K562 (cell line): ENCODE measurements at regions not wholly inside any gene's neighbourhood (a gene's known extent, or its start where the extent isn't known, plus 50 kb on each side); places are given as distances from the start of the nearest gene placed in this dataset.

Experiments used
- ATAC-seq: fragments of 200-7000 bp; cut with Tn5 transposase; 3 replicates; pipeline ENCODE4 v1.9.1; 2020; ENCODE audit warnings: moderate library complexity
- BruUV-seq: library from RNA; stranded (reverse); fragments of 400-500 nt; replicated peaks from 2 replicates; lab custom pipeline; 2021; lab: Mats Ljungman, UMichigan
- CTCF ChIA-PET: fragments of 300-600 bp; formaldehyde crosslinking; extraction: SDS; loops from one replicate; lab custom pipeline; 2021; ENCODE audit warnings: low intra/inter-chr PET ratio; lab: Yijun Ruan, JAX
- POLR2A ChIA-PET: fragments of 300-600, 350-650 bp; sonication (Branson Sonifier 250); formaldehyde crosslinking; extraction: SDS; loops from one replicate; lab custom pipeline; 2021; ENCODE audit warnings: antibody characterized with exemption, inconsistent platforms; lab: Yijun Ruan, JAX
- DNase-seq, 4 experiments: peaks; one replicate each; pipeline versions ENCODE4 v3.0.0 to v3.0.0-alpha.2; 2011 to 2018; ENCODE audit warnings: low spot score in 3 of 4, mixed read lengths in 3 of 4; ENCODE audit errors: extremely low read depth in 1 of 4
- FAIRE-seq: peaks from 2 replicates; lab custom pipeline; 2011; peaks lifted over from hg19 to GRCh38; lab: Jason Lieb, UNC
- H2AFZ ChIP-seq: 2 replicates; pipeline ENCODE4 v1.6.0; 2011; ENCODE audit warnings: low read depth, low read length, control low read depth, inconsistent platforms
- H3K27ac ChIP-seq: fragments of 200-600 bp; 3 replicates; pipeline ENCODE4 v1.8.0; 2011; ENCODE audit warnings: low read depth, mild to moderate bottlenecking, control low read depth, inconsistent platforms, low read length, moderate library complexity, mixed read lengths; ENCODE audit errors: extremely low read depth
- H3K27me3 ChIP-seq, 2 experiments: fragments of 300-600 bp in 1 of 2; 2 replicates in 1 of 2; 3 replicates in 1 of 2; pipeline versions ENCODE4 v1.6.0 to v1.8.0; 2011; ENCODE audit warnings: inconsistent platforms in 2 of 2, low read length in 2 of 2, mild to moderate bottlenecking in 1 of 2, mixed read lengths in 1 of 2, moderate library complexity in 1 of 2; ENCODE audit not compliant: control insufficient read depth in 2 of 2, insufficient read depth in 2 of 2
- H3K36me3 ChIP-seq: fragments of 300-600 bp; 3 replicates; pipeline ENCODE4 v1.8.0; 2011; ENCODE audit warnings: mild to moderate bottlenecking, low read length, inconsistent platforms; ENCODE audit not compliant: control insufficient read depth, insufficient read depth
- H3K4me1 ChIP-seq, 2 experiments: fragments of 200-600 bp in 1 of 2; replicated peaks in 1 of 2; 2 replicates in 1 of 2; 3 replicates in 1 of 2; pipeline versions ENCODE4 v1.5.1 to v1.8.0; 2011; ENCODE audit warnings: inconsistent platforms in 2 of 2, low read length in 2 of 2, mild to moderate bottlenecking in 1 of 2, mixed read lengths in 1 of 2, moderate library complexity in 1 of 2; ENCODE audit not compliant: control insufficient read depth in 2 of 2, insufficient read depth in 2 of 2
- H3K4me2 ChIP-seq: 2 replicates; pipeline ENCODE4 v1.6.1; 2011; ENCODE audit warnings: low read length, control low read depth, inconsistent platforms, mixed read lengths; ENCODE audit not compliant: insufficient read depth
- H3K4me3 ChIP-seq: fragments of 200-600 bp; sonication (generic), shearing (Covaris generic); 2 replicates; pipeline ENCODE4 v1.5.1; 2016; ENCODE audit warnings: control low read depth, inconsistent platforms
- H3K79me2 ChIP-seq: fragments of 200-600 bp; 3 replicates; pipeline ENCODE4 v1.8.0; 2011; ENCODE audit warnings: low read length, inconsistent platforms; ENCODE audit not compliant: control insufficient read depth, insufficient read depth
- H3K9ac ChIP-seq, 2 experiments: 2 replicates each; pipeline versions ENCODE4 v1.6.0 to v1.6.1; 2011; ENCODE audit warnings: low read depth in 2 of 2, low read length in 2 of 2, control low read depth in 1 of 2, inconsistent platforms in 1 of 2, mild to moderate bottlenecking in 1 of 2, mixed read lengths in 1 of 2; ENCODE audit not compliant: insufficient read depth in 1 of 2
- H3K9me1 ChIP-seq: one replicate; pipeline ENCODE4 v1.6.0; 2011; ENCODE audit warnings: inconsistent platforms, mild to moderate bottlenecking, low read length, moderate library complexity; ENCODE audit not compliant: control insufficient read depth, insufficient read depth
- H3K9me3 ChIP-seq: replicated peaks from 2 replicates; pipeline ENCODE4 v1.5.1; 2011; ENCODE audit warnings: low read depth, low read length, inconsistent platforms; ENCODE audit not compliant: control insufficient read depth, insufficient read depth
- H4K20me1 ChIP-seq: replicated peaks from 2 replicates; pipeline ENCODE4 v1.6.1; 2011; ENCODE audit warnings: low read length, inconsistent platforms, mixed read lengths; ENCODE audit not compliant: control insufficient read depth, insufficient read depth
- CBFA2T3 ChIP-seq: fragments of 450-650 bp; IDR thresholded peaks from 2 replicates; pipeline ENCODE4 v1.6.1; 2017
- CBFB ChIP-seq: sonication (generic); formaldehyde crosslinking; IDR thresholded peaks from 2 replicates; pipeline ENCODE4 v1.4.0; 2020; ENCODE audit warnings: mild to moderate bottlenecking, missing genetic modification reagents
- ELF1 ChIP-seq: fragments of 200-800 bp; sonication (Bioruptor generic); IDR thresholded peaks from 2 replicates; pipeline ENCODE4 v1.6.1; 2016; ENCODE audit warnings: missing genetic modification characterization, missing compliant biosample characterization
- ERF ChIP-seq: fragments of 450-650 bp; formaldehyde crosslinking; IDR thresholded peaks from 2 replicates; pipeline ENCODE4 v1.4.0; 2020; ENCODE audit warnings: mild to moderate bottlenecking, mixed read lengths
- EZH2 ChIP-seq: IDR thresholded peaks from 2 replicates; pipeline ENCODE4 v1.6.1; 2012; ENCODE audit warnings: low read depth, mild to moderate bottlenecking, inconsistent platforms, low read length, borderline replicate concordance
- PHTF2 ChIP-seq: fragments of 250-450 bp; sonication (Bioruptor Pico); IDR thresholded peaks from 2 replicates; pipeline ENCODE4 v1.5.0; 2021; ENCODE audit warnings: mild to moderate bottlenecking
- PRPF4 ChIP-seq: fragments of 200-400 bp; formaldehyde crosslinking; IDR thresholded peaks from one replicate; pipeline ENCODE4 v1.6.1; 2017; ENCODE audit warnings: low read length, low read depth, mild to moderate bottlenecking; ENCODE audit not compliant: insufficient read depth, poor library complexity, severe bottlenecking
- SMARCB1 ChIP-seq: IDR thresholded peaks from 2 replicates; pipeline ENCODE4 v1.6.1; 2011; ENCODE audit warnings: improper control_type of control experiment, low read depth; ENCODE audit not compliant: insufficient read length
- ZBTB1 ChIP-seq: sonication (generic); formaldehyde crosslinking; IDR thresholded peaks from 2 replicates; pipeline ENCODE4 v1.8.1; 2023; ENCODE audit warnings: missing genetic modification reagents, low read depth, mild to moderate bottlenecking, borderline replicate concordance
- ZNF165 ChIP-seq: fragments of 250-450 bp; sonication (Bioruptor Pico); IDR thresholded peaks from 2 replicates; pipeline ENCODE4 v1.4.0; 2020; ENCODE audit warnings: borderline replicate concordance
- ZNF224 ChIP-seq: sonication (generic); formaldehyde crosslinking; IDR thresholded peaks from 2 replicates; pipeline ENCODE4 v1.8.0; 2022; ENCODE audit warnings: mild to moderate bottlenecking, missing genetic modification reagents
- WGBS: fragments of 100-300 bp; shearing (Covaris generic); methylation state at CpG from one replicate; pipeline ENCODE4 v1.1.6; 2016; ENCODE audit warnings: low coverage, mixed read lengths; ENCODE audit not compliant: insufficient coverage; ENCODE audit errors: missing lambda C conversion rate; 5-methylcytosine and 5-hydroxymethylcytosine counted together
- in situ Hi-C: fragments of 300-500 bp; cut with MboI; formaldehyde crosslinking; loops from 4 replicates; pipeline ENCODE4 v1.15.0; 2018; ENCODE audit warnings: inconsistent platforms, mixed read lengths
- intact Hi-C: fragments of 100-400 bp; cut with micrococcal nuclease; formaldehyde crosslinking; loops from 2 replicates; pipeline ENCODE4 v1.14.2; 2022
- TF ChIP-seq, protein P1 (sequence below): fragments of 450-650 bp; IDR thresholded peaks from 2 replicates; pipeline ENCODE4 v1.6.1; 2016
- TF ChIP-seq, protein P2 (sequence below): IDR thresholded peaks from 2 replicates; pipeline ENCODE4 v1.6.1; 2011; ENCODE audit not compliant: insufficient read length; ENCODE audit errors: extremely low read depth
- TF ChIP-seq, protein P3 (sequence below): sonication (generic); formaldehyde crosslinking; IDR thresholded peaks from 2 replicates; pipeline ENCODE4 v1.8.0; 2022; ENCODE audit warnings: mild to moderate bottlenecking, low read depth, missing genetic modification reagents
- TF ChIP-seq, protein P4 (sequence below): sonication (generic); IDR thresholded peaks from 2 replicates; pipeline ENCODE4 v1.6.1; 2016
- TF ChIP-seq, protein P5 (sequence below), 2 experiments: IDR thresholded peaks; 2 replicates each; pipeline ENCODE4 v1.6.1; 2012; ENCODE audit warnings: improper control_type of control experiment in 2 of 2, low read depth in 2 of 2, low read length in 2 of 2, borderline replicate concordance in 1 of 2

DNA sequence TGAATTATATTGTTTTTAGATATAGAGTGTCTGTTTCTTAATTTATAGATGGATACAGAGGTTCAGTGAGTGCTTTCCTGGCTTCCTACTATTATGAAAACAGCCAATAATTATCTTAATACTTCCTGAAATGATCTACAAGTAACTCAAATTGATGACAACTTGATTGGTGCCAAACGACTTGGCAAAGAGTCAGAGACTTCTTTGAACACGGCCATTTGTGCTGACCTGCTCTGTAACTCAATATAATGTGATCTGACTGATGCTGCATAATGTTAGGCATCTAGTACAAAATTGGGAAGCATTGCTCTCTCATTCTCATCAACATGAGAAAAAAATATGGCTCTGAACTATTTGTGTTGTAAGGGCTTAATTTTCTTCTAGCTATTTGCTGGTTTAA, 193.9 kb downstream of the DIPK2A start:
- Histone ChIP-seq H3K36me3 (no peaks in the 10 kb centered on the region), H3K4me2 (no peak overlapping the region), H3K9me1 (no peaks in the 10 kb centered on the region), H3K4me1 (no peaks in the 10 kb centered on the region), H3K27me3 (no peaks in the 10 kb centered on the region), H3K9me3 (no peaks in the 10 kb centered on the region), H3K27ac (no peak overlapping the region), H3K9ac (no peak overlapping the region), H4K20me1 (no peaks in the 10 kb centered on the region), H2AFZ (no peak overlapping the region), H3K79me2 (no peaks in the 10 kb centered on the region), H3K4me3 (no peak overlapping the region)
- FAIRE-seq, result no peak
- ATAC-seq, result no peak
- intact Hi-C loops (no loop called here), in situ Hi-C loops (no loop called here)
- ChIA-PET CTCF (no interaction called here), POLR2A (no interaction called here)
- 0% methylated on average over 2 of the region's 2 CpGs for WGBS
- no TSS peak for BruUV-seq
- TF ChIP-seq ELF1 (tag) (no peak), PHTF2 (CRISPR knock-in tag) (no peak), ERF (CRISPR knock-in tag) (no peak), ZNF165 (CRISPR knock-in tag) (no peak), EZH2 (no peak), SMARCB1 (no peak), ZBTB1 (CRISPR knock-in tag) (no peak), CBFB (CRISPR knock-in tag) (no peak), ZNF224 (CRISPR knock-in tag) (no peak), PRPF4 (no peak), CBFA2T3 (no peak)
- TF ChIP-seq, protein P1, sequence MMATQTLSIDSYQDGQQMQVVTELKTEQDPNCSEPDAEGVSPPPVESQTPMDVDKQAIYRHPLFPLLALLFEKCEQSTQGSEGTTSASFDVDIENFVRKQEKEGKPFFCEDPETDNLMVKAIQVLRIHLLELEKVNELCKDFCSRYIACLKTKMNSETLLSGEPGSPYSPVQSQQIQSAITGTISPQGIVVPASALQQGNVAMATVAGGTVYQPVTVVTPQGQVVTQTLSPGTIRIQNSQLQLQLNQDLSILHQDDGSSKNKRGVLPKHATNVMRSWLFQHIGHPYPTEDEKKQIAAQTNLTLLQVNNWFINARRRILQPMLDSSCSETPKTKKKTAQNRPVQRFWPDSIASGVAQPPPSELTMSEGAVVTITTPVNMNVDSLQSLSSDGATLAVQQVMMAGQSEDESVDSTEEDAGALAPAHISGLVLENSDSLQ, result no peak
- TF ChIP-seq, protein P2, sequence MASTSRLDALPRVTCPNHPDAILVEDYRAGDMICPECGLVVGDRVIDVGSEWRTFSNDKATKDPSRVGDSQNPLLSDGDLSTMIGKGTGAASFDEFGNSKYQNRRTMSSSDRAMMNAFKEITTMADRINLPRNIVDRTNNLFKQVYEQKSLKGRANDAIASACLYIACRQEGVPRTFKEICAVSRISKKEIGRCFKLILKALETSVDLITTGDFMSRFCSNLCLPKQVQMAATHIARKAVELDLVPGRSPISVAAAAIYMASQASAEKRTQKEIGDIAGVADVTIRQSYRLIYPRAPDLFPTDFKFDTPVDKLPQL, result no peak
- TF ChIP-seq, protein P3, sequence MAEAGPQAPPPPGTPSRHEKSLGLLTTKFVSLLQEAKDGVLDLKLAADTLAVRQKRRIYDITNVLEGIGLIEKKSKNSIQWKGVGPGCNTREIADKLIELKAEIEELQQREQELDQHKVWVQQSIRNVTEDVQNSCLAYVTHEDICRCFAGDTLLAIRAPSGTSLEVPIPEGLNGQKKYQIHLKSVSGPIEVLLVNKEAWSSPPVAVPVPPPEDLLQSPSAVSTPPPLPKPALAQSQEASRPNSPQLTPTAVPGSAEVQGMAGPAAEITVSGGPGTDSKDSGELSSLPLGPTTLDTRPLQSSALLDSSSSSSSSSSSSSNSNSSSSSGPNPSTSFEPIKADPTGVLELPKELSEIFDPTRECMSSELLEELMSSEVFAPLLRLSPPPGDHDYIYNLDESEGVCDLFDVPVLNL (CRISPR knock-in tag), result no peak
- TF ChIP-seq, protein P4, sequence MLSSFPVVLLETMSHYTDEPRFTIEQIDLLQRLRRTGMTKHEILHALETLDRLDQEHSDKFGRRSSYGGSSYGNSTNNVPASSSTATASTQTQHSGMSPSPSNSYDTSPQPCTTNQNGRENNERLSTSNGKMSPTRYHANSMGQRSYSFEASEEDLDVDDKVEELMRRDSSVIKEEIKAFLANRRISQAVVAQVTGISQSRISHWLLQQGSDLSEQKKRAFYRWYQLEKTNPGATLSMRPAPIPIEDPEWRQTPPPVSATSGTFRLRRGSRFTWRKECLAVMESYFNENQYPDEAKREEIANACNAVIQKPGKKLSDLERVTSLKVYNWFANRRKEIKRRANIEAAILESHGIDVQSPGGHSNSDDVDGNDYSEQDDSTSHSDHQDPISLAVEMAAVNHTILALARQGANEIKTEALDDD, result no peak
- TF ChIP-seq, protein P5, sequence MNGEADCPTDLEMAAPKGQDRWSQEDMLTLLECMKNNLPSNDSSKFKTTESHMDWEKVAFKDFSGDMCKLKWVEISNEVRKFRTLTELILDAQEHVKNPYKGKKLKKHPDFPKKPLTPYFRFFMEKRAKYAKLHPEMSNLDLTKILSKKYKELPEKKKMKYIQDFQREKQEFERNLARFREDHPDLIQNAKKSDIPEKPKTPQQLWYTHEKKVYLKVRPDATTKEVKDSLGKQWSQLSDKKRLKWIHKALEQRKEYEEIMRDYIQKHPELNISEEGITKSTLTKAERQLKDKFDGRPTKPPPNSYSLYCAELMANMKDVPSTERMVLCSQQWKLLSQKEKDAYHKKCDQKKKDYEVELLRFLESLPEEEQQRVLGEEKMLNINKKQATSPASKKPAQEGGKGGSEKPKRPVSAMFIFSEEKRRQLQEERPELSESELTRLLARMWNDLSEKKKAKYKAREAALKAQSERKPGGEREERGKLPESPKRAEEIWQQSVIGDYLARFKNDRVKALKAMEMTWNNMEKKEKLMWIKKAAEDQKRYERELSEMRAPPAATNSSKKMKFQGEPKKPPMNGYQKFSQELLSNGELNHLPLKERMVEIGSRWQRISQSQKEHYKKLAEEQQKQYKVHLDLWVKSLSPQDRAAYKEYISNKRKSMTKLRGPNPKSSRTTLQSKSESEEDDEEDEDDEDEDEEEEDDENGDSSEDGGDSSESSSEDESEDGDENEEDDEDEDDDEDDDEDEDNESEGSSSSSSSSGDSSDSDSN (IDR thresholded peaks at IDR 0.05; ENCODE audit: borderline replicate concordance in 1 of 2, low read depth in 2 of 2, low read length in 2 of 2), result no peak
- no peak for DNase-seq
